GM03348 (cell line): ENCODE measurements at regions not wholly inside any gene's neighbourhood (a gene's known extent, or its start where the extent isn't known, plus 50 kb on each side); places are given as distances from the start of the nearest gene placed in this dataset.

ENCODE experiments used
- DNase-seq: peaks from one replicate; pipeline ENCODE4 v3.0.0; 2012; ENCODE audit warnings: low spot score

- no peak for DNase-seq
Measured at GRCh38 chr5:107146901-107147300, 523.8 kb downstream of the EFNA5 start.

GRCh38 chr5:107135391-107135790 lies 535.3 kb downstream of the EFNA5 start:
- no peak for DNase-seq

GRCh38 chr5:107134931-107135330 lies 535.8 kb downstream of the EFNA5 start:
- DNase-seq: no peak

- DNase-seq: no peak
Measured at GRCh38 chr5:107129051-107129450, 541.7 kb downstream of the EFNA5 start.

GRCh38 chr5:107127878-107128277 lies 542.9 kb downstream of the EFNA5 start:
- DNase-seq: no peak

GRCh38 chr5:107126341-107126740 lies 544.4 kb downstream of the EFNA5 start:
- DNase-seq: no peak

- no peak for DNase-seq
Measured at GRCh38 chr5:107124376-107124775, 546.4 kb downstream of the EFNA5 start.

GRCh38 chr5:107123014-107123413 lies 547.7 kb downstream of the EFNA5 start:
- no peak for DNase-seq

- no peak for DNase-seq
Measured at GRCh38 chr5:107121793-107122519, 548.8 kb downstream of the EFNA5 start.

- DNase-seq: no peak
Measured at GRCh38 chr5:107119656-107120055, 551.1 kb downstream of the EFNA5 start.

- DNase-seq: no peak
Measured at GRCh38 chr5:107118184-107119019, 552.3 kb downstream of the EFNA5 start.

- DNase-seq: no peak
Measured at GRCh38 chr5:107112216-107112615, 558.5 kb downstream of the EFNA5 start.

GRCh38 chr5:107104040-107104995 lies 566.4 kb downstream of the EFNA5 start:
- DNase-seq: no peak

- DNase-seq: no peak
Measured at GRCh38 chr5:107103522-107103921, 567.2 kb downstream of the EFNA5 start.

GRCh38 chr5:107100121-107100520 lies 570.6 kb downstream of the EFNA5 start:
- DNase-seq: no peak

GRCh38 chr5:107099506-107099905 lies 571.2 kb downstream of the EFNA5 start:
- DNase-seq: no peak

- no peak for DNase-seq
Measured at GRCh38 chr5:107092695-107093094, 578.0 kb downstream of the EFNA5 start.

GRCh38 chr5:107090506-107090905 lies 580.2 kb downstream of the EFNA5 start:
- DNase-seq: no peak

- DNase-seq: no peak
Measured at GRCh38 chr5:107088907-107089306, 581.8 kb downstream of the EFNA5 start.

GRCh38 chr5:107085572-107085971 lies 585.2 kb downstream of the EFNA5 start:
- no peak for DNase-seq

GRCh38 chr5:107074996-107075395 lies 595.7 kb downstream of the EFNA5 start:
- no peak for DNase-seq

- DNase-seq: no peak
Measured at GRCh38 chr5:107072967-107073366, 597.8 kb downstream of the EFNA5 start.
